ENCODE measurements at regions not wholly inside any gene's neighbourhood (a gene's known extent, or its start where the extent isn't known, plus 50 kb on each side); places are given as distances from the start of the nearest gene placed in this dataset.

- H3K9me3 Mint-ChIP-seq (ENCODE audit: unreplicated experiment), result peaks cover 29% of the 10 kb centered on the region
- DNase-seq (ENCODE audit: low spot score), result no peak
These were observed 64.8 kb upstream of the ZNF85 start for GRCh38 chr19:20858218-20858617.

GRCh38 chr19:20858861-20859260, 64.2 kb upstream of the ZNF85 start:
- peaks cover 6% of the 10 kb centered on the region for H3K36me3 Mint-ChIP-seq (ENCODE audit: low read depth, unreplicated experiment)
- no peaks in the 10 kb centered on the region for H3K4me1 Mint-ChIP-seq (ENCODE audit: unreplicated experiment)
- DNase-seq (ENCODE audit: low spot score), result no peak
- peaks cover 22% of the 10 kb centered on the region for H3K9me3 Mint-ChIP-seq (ENCODE audit: unreplicated experiment)
- H3K27ac Mint-ChIP-seq (ENCODE audit: unreplicated experiment), result no peak overlapping the region
- H3K4me3 Mint-ChIP-seq (ENCODE audit: unreplicated experiment), result no peak overlapping the region
- no peak for TF ChIP-seq CTCF (IDR thresholded peaks at IDR 0.05; ENCODE audit: unreplicated experiment)
- peaks cover 4% of the 10 kb centered on the region for H3K27me3 Mint-ChIP-seq (ENCODE audit: unreplicated experiment)

More at GRCh38 chr19:20858218-20858617, 64.8 kb upstream of the ZNF85 start:
- no peak for TF ChIP-seq CTCF (IDR thresholded peaks at IDR 0.05; ENCODE audit: unreplicated experiment)
- no peak overlapping the region for H3K27ac Mint-ChIP-seq (ENCODE audit: unreplicated experiment)
- H3K4me1 Mint-ChIP-seq (ENCODE audit: unreplicated experiment), result no peaks in the 10 kb centered on the region
- H3K27me3 Mint-ChIP-seq (ENCODE audit: unreplicated experiment), result peaks cover 4% of the 10 kb centered on the region
- peak overlapping the region; percentile 28 for H3K4me3 Mint-ChIP-seq (ENCODE audit: unreplicated experiment)
- H3K36me3 Mint-ChIP-seq (ENCODE audit: low read depth, unreplicated experiment), result peaks cover 6% of the 10 kb centered on the region

- peaks cover 18% of the 10 kb centered on the region for H3K9me3 Mint-ChIP-seq (ENCODE audit: unreplicated experiment)
- no peaks in the 10 kb centered on the region for H3K4me1 Mint-ChIP-seq (ENCODE audit: unreplicated experiment)
- no peak overlapping the region for H3K27ac Mint-ChIP-seq (ENCODE audit: unreplicated experiment)
- DNase-seq (ENCODE audit: low spot score), result no peak
- H3K4me3 Mint-ChIP-seq (ENCODE audit: unreplicated experiment), result no peak overlapping the region
- peaks cover 4% of the 10 kb centered on the region for H3K27me3 Mint-ChIP-seq (ENCODE audit: unreplicated experiment)
- no peak for TF ChIP-seq CTCF (IDR thresholded peaks at IDR 0.05; ENCODE audit: unreplicated experiment)
- H3K36me3 Mint-ChIP-seq (ENCODE audit: low read depth, unreplicated experiment), result peaks cover 10% of the 10 kb centered on the region
These were observed 62.7 kb upstream of the ZNF85 start for GRCh38 chr19:20860339-20860738.

GRCh38 chr19:20863176-20863575, 59.9 kb upstream of the ZNF85 start:
- H3K9me3 Mint-ChIP-seq (ENCODE audit: unreplicated experiment), result peaks cover 39% of the 10 kb centered on the region
- peaks cover 16% of the 10 kb centered on the region for H3K27me3 Mint-ChIP-seq (ENCODE audit: unreplicated experiment)
- H3K36me3 Mint-ChIP-seq (ENCODE audit: low read depth, unreplicated experiment), result peaks cover 27% of the 10 kb centered on the region
- H3K27ac Mint-ChIP-seq (ENCODE audit: unreplicated experiment), result no peak overlapping the region
- no peak overlapping the region for H3K4me3 Mint-ChIP-seq (ENCODE audit: unreplicated experiment)
- no peaks in the 10 kb centered on the region for H3K4me1 Mint-ChIP-seq (ENCODE audit: unreplicated experiment)
- no peak for TF ChIP-seq CTCF (IDR thresholded peaks at IDR 0.05; ENCODE audit: unreplicated experiment)
- DNase-seq (ENCODE audit: low spot score), result no peak

Measured in endothelial cell (in vitro differentiated cells).